IMR-90 (cell line): ENCODE measurements at regions not wholly inside any gene's neighbourhood (a gene's known extent, or its start where the extent isn't known, plus 50 kb on each side); places are given as distances from the start of the nearest gene placed in this dataset.

ENCODE experiments used
- ATAC-seq: fragments of 200-7000 bp; cut with Tn5 transposase; 2 replicates; pipeline ENCODE4 v1.9.1; 2020; ENCODE audit warnings: low read depth, mild to moderate bottlenecking, moderate library complexity
- BruUV-seq: library from RNA; stranded (reverse); fragments of 400-500 nt; replicated peaks from 2 replicates; lab custom pipeline; 2021; lab: Mats Ljungman, UMichigan
- CTCF ChIA-PET: fragments of 300-600 bp; formaldehyde crosslinking; extraction: SDS; loops from one replicate; lab custom pipeline; 2021; ENCODE audit warnings: antibody characterized with exemption; lab: Yijun Ruan, JAX
- POLR2A ChIA-PET: fragments of 300-600 bp; sonication (Branson Sonifier 250); formaldehyde crosslinking; loops from one replicate; lab custom pipeline; 2022; ENCODE audit warnings: antibody characterized with exemption; ENCODE audit not compliant: unreplicated experiment; lab: Charles Lee
- DNase-seq: peaks from one replicate; pipeline ENCODE4 v3.0.0; 2013
- H2AFZ ChIP-seq: replicated peaks from 2 replicates; pipeline ENCODE3; 2013; ENCODE audit warnings: low read length, mild to moderate bottlenecking; ENCODE audit not compliant: poor library complexity
- H2AK5ac ChIP-seq: 2 replicates; pipeline ENCODE4 v1.6.1; 2013; ENCODE audit warnings: low read depth, low read length, inconsistent platforms
- H2AK9ac ChIP-seq: replicated peaks from 2 replicates; pipeline ENCODE3; 2013; ENCODE audit warnings: mild to moderate bottlenecking, low read depth, low read length, moderate library complexity; ENCODE audit not compliant: poor library complexity
- H2BK120ac ChIP-seq: 2 replicates; pipeline ENCODE4 v1.6.1; 2013; ENCODE audit warnings: low read depth, low read length, inconsistent platforms
- H2BK15ac ChIP-seq: 3 replicates; pipeline ENCODE4 v1.6.1; 2013; ENCODE audit warnings: low read depth, low read length, inconsistent platforms
- H2BK20ac ChIP-seq: 2 replicates; pipeline ENCODE4 v1.6.1; 2013; ENCODE audit warnings: low read depth, mild to moderate bottlenecking, inconsistent platforms, low read length, moderate library complexity
- H2BK5ac ChIP-seq: 2 replicates; pipeline ENCODE4 v1.6.1; 2013; ENCODE audit warnings: mild to moderate bottlenecking, low read depth, low read length, inconsistent platforms; ENCODE audit not compliant: poor library complexity, severe bottlenecking
- H3K14ac ChIP-seq: replicated peaks from 2 replicates; pipeline ENCODE4 v1.6.1; 2013; ENCODE audit warnings: low read depth, low read length, inconsistent platforms
- H3K18ac ChIP-seq: 2 replicates; pipeline ENCODE4 v1.6.1; 2013; ENCODE audit warnings: low read depth, low read length, control low read depth
- H3K23ac ChIP-seq: 2 replicates; pipeline ENCODE4 v1.6.1; 2013; ENCODE audit warnings: low read depth, low read length, inconsistent platforms
- H3K27ac ChIP-seq: 2 replicates; pipeline ENCODE4 v1.5.1; 2013; ENCODE audit warnings: mild to moderate bottlenecking, control low read depth, low read length; ENCODE audit not compliant: insufficient read depth
- H3K27me3 ChIP-seq: 2 replicates; pipeline ENCODE4 v1.6.1; 2013; ENCODE audit warnings: low read length; ENCODE audit not compliant: control insufficient read depth, insufficient read depth
- H3K36me3 ChIP-seq: 2 replicates; pipeline ENCODE4 v1.6.1; 2013; ENCODE audit warnings: low read length, mixed read lengths; ENCODE audit not compliant: control insufficient read depth, insufficient read depth
- H3K4ac ChIP-seq: 2 replicates; pipeline ENCODE4 v1.6.1; 2013; ENCODE audit warnings: low read depth, low read length, inconsistent platforms
- H3K4me1 ChIP-seq: 2 replicates; pipeline ENCODE4 v1.6.1; 2013; ENCODE audit warnings: low read length, mixed read lengths; ENCODE audit not compliant: control insufficient read depth, insufficient read depth
- H3K4me2 ChIP-seq: 2 replicates; pipeline ENCODE4 v1.6.1; 2013; ENCODE audit warnings: low read depth, mild to moderate bottlenecking, control low read depth, low read length, moderate library complexity
- H3K4me3 ChIP-seq: 2 replicates; pipeline ENCODE4 v1.5.1; 2013; ENCODE audit warnings: low read depth, mild to moderate bottlenecking, control low read depth, low read length, moderate library complexity; ENCODE audit not compliant: insufficient read depth
- H3K56ac ChIP-seq: 2 replicates; pipeline ENCODE4 v1.6.1; 2013; ENCODE audit warnings: low read length, inconsistent platforms; ENCODE audit not compliant: insufficient read depth; ENCODE audit errors: extremely low read depth
- H3K79me1 ChIP-seq, 2 experiments: 2 replicates each; pipeline ENCODE4 v1.6.1; 2013; ENCODE audit warnings: low read length in 2 of 2, inconsistent platforms in 1 of 2, low read depth in 1 of 2
- H3K9ac ChIP-seq: 2 replicates; pipeline ENCODE4 v1.6.1; 2013; ENCODE audit warnings: low read depth, low read length, control low read depth
- H3K9me1 ChIP-seq: 2 replicates; pipeline ENCODE4 v1.6.1; 2013; ENCODE audit warnings: low read length, inconsistent platforms; ENCODE audit not compliant: insufficient read depth
- H3K9me3 ChIP-seq: 2 replicates; pipeline ENCODE4 v1.6.1; 2013; ENCODE audit warnings: low read length; ENCODE audit not compliant: control insufficient read depth, insufficient read depth
- H4K20me1 ChIP-seq: 2 replicates; pipeline ENCODE4 v1.6.1; 2013; ENCODE audit warnings: low read length, inconsistent platforms; ENCODE audit not compliant: insufficient read depth
- H4K5ac ChIP-seq: 2 replicates; pipeline ENCODE4 v1.6.1; 2013; ENCODE audit warnings: mild to moderate bottlenecking, low read depth, low read length, control low read depth
- H4K8ac ChIP-seq, 2 experiments: 2 replicates each; pipeline ENCODE4 v1.6.1; 2013; ENCODE audit warnings: low read depth in 2 of 2, low read length in 2 of 2, control low read depth in 1 of 2, inconsistent platforms in 1 of 2
- H4K91ac ChIP-seq: 2 replicates; pipeline ENCODE4 v1.6.1; 2013; ENCODE audit warnings: low read depth, low read length, inconsistent platforms; ENCODE audit not compliant: insufficient read depth
- BHLHE40 ChIP-seq: fragments of 150-350 bp; IDR thresholded peaks from 2 replicates; pipeline ENCODE4 v1.6.1; 2016; ENCODE audit warnings: mild to moderate bottlenecking, low read depth, low read length
- CEBPB ChIP-seq: IDR thresholded peaks from 2 replicates; pipeline ENCODE4 v1.6.1; 2012; ENCODE audit warnings: low read depth, low read length, improper control_type of control experiment
- CHD1 ChIP-seq: IDR thresholded peaks from 2 replicates; pipeline ENCODE4 v1.6.1; 2012; ENCODE audit warnings: low read depth, low read length, improper control_type of control experiment
- ELK1 ChIP-seq: fragments of 150-350 bp; IDR thresholded peaks from 2 replicates; pipeline ENCODE4 v1.6.1; 2016; ENCODE audit warnings: low read depth, mild to moderate bottlenecking, low read length, moderate library complexity, borderline replicate concordance
- FOS ChIP-seq: fragments of 150-350 bp; IDR thresholded peaks from 2 replicates; pipeline ENCODE4 v1.6.1; 2016; ENCODE audit warnings: low read depth, low read length
- MAFK ChIP-seq: IDR thresholded peaks from 2 replicates; pipeline ENCODE4 v1.6.1; 2012; ENCODE audit warnings: low read depth, low read length, improper control_type of control experiment
- MAZ ChIP-seq: IDR thresholded peaks from 2 replicates; pipeline ENCODE4 v1.6.1; 2012; ENCODE audit warnings: low read depth, mild to moderate bottlenecking, low read length, improper control_type of control experiment, moderate library complexity, borderline replicate concordance
- MXI1 ChIP-seq: IDR thresholded peaks from 2 replicates; pipeline ENCODE4 v1.6.1; 2012; ENCODE audit warnings: low read depth, mild to moderate bottlenecking, low read length, moderate library complexity, borderline replicate concordance
- NFE2L2 ChIP-seq: fragments of 150-350 bp; IDR thresholded peaks from 2 replicates; pipeline ENCODE4 v1.6.1; 2016; ENCODE audit warnings: low read depth, mild to moderate bottlenecking, low read length
- POLR2A ChIP-seq: IDR thresholded peaks from 2 replicates; pipeline ENCODE4 v1.6.1; 2012; ENCODE audit warnings: mild to moderate bottlenecking, low read depth, low read length
- RAD21 ChIP-seq: IDR thresholded peaks from 2 replicates; pipeline ENCODE4 v1.6.1; 2012; ENCODE audit warnings: low read length, improper control_type of control experiment
- RCOR1 ChIP-seq: IDR thresholded peaks from 2 replicates; pipeline ENCODE4 v1.6.1; 2012; ENCODE audit warnings: mild to moderate bottlenecking, low read length, improper control_type of control experiment; ENCODE audit not compliant: insufficient replicate concordance
- RFX5 ChIP-seq: IDR thresholded peaks from 2 replicates; pipeline ENCODE4 v1.8.0; 2012; ENCODE audit warnings: low read depth, mild to moderate bottlenecking, low read length, moderate library complexity
- SMC3 ChIP-seq: fragments of 150-350 bp; IDR thresholded peaks from 2 replicates; pipeline ENCODE4 v1.6.1; 2016; ENCODE audit warnings: low read depth, mild to moderate bottlenecking, antibody characterized with exemption, low read length, moderate library complexity
- USF2 ChIP-seq: fragments of 150-350 bp; IDR thresholded peaks from 2 replicates; pipeline ENCODE4 v1.6.1; 2017; ENCODE audit warnings: mild to moderate bottlenecking, antibody characterized with exemption, low read length, low read depth
- WGBS, 2 experiments: methylation state at CpG; one replicate each; pipeline versions ENCODE4 v1.1.5 to v1.1.7; 2013; ENCODE audit warnings: missing lambda C conversion rate in 2 of 2; ENCODE audit not compliant: insufficient read length in 1 of 2; ENCODE audit errors: extremely low coverage in 2 of 2; 5-methylcytosine and 5-hydroxymethylcytosine counted together
- dilution Hi-C: fragments of 300-500 bp; cut with HindIII; formaldehyde crosslinking; loops from one replicate; pipeline ENCODE4 v1.14.3; 2018; ENCODE audit warnings: low sequenced_read_pairs; ENCODE audit not compliant: unreplicated experiment
- in situ Hi-C: fragments of 300-500 bp; cut with MboI; formaldehyde crosslinking; loops from 3 replicates; pipeline ENCODE4 v1.14.3; 2019; ENCODE audit warnings: low sequenced_read_pairs, inconsistent platforms, mixed read lengths
- intact Hi-C: fragments of 100-400 bp; cut with micrococcal nuclease; formaldehyde crosslinking; loops from 2 replicates; pipeline ENCODE4 v1.10.0; 2022
- TF ChIP-seq, protein P1 (sequence below): conservative IDR thresholded peaks from 2 replicates; pipeline ENCODE4 v1.5.1; 2012; ENCODE audit warnings: mild to moderate bottlenecking, low read depth, low read length, improper control_type of control experiment

- CTCF ChIA-PET: interaction anchor here (0.7 kb wide), 1 partner anchor 14 kb away, joined by 3 read pairs; no protein-coding TSS in a partner anchor
- Histone ChIP-seq H2BK5ac (no peak overlapping the region), H3K79me1 (peaks cover 17 to 56% of the 10 kb centered on the region in 2 experiments; a peak in 3 of 4 replicates), H4K5ac (no peak overlapping the region), H4K91ac (no peak overlapping the region), H4K8ac (no peak overlapping the region), H3K4ac (no peak overlapping the region), H2BK20ac (no peak overlapping the region), H2AK5ac (no peak overlapping the region), H2AK9ac (no peak overlapping the region), H3K14ac (no peak overlapping the region), H3K27ac (no peak overlapping the region), H2BK120ac (no peak overlapping the region), H3K9me3 (no peaks in the 10 kb centered on the region), H3K56ac (no peak overlapping the region), H3K27me3 (no peaks in the 10 kb centered on the region), H3K9me1 (no peaks in the 10 kb centered on the region; the same call in 1 of the 2 replicates), H2AFZ (no peak overlapping the region), H3K23ac (no peak overlapping the region), H4K20me1 (peaks cover 31% of the 10 kb centered on the region), H3K4me1 (peaks cover 2% of the 10 kb centered on the region; the same call in 1 of the 2 replicates), H3K36me3 (peaks cover 28% of the 10 kb centered on the region), H3K4me3 (no peak overlapping the region), H3K9ac (no peak overlapping the region), H2BK15ac (no peak overlapping the region), H3K4me2 (no peak overlapping the region), H3K18ac (no peak overlapping the region)
- ATAC-seq (no peak), DNase-seq (no peak)
- WGBS, 2 experiments: no CpG with 5 or more reads among the region's 5 CpGs
- dilution Hi-C loops (no loop called here), in situ Hi-C loops (no loop called here), intact Hi-C loops (no loop called here)
- no TSS peak for BruUV-seq
- TF ChIP-seq ELK1 (no peak), CHD1 (no peak), SMC3 (no peak), RCOR1 (no peak), CEBPB (no peak), RFX5 (no peak), MAZ (no peak), BHLHE40 (no peak), POLR2A (no peak), MXI1 (no peak), USF2 (no peak), MAFK (no peak), FOS (no peak), NFE2L2 (no peak), RAD21 (no peak)
- TF ChIP-seq, protein P1, sequence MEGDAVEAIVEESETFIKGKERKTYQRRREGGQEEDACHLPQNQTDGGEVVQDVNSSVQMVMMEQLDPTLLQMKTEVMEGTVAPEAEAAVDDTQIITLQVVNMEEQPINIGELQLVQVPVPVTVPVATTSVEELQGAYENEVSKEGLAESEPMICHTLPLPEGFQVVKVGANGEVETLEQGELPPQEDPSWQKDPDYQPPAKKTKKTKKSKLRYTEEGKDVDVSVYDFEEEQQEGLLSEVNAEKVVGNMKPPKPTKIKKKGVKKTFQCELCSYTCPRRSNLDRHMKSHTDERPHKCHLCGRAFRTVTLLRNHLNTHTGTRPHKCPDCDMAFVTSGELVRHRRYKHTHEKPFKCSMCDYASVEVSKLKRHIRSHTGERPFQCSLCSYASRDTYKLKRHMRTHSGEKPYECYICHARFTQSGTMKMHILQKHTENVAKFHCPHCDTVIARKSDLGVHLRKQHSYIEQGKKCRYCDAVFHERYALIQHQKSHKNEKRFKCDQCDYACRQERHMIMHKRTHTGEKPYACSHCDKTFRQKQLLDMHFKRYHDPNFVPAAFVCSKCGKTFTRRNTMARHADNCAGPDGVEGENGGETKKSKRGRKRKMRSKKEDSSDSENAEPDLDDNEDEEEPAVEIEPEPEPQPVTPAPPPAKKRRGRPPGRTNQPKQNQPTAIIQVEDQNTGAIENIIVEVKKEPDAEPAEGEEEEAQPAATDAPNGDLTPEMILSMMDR: no peak
- POLR2A ChIA-PET: no interaction called here
These were observed 151.8 kb upstream of the KCNJ18 start for GRCh38 chr17:21540502-21540901.
